Small intestine (tissue), 7 donors: ENCODE measurements at regions not wholly inside any gene's neighbourhood (a gene's known extent, or its start where the extent isn't known, plus 50 kb on each side); places are given as distances from the start of the nearest gene placed in this dataset.

Experiments used
- DNase-seq, 2 donors: peaks; one replicate each; pipeline versions ENCODE4 v3.0.0 to v3.0.0-alpha.2; 2013
- FAIRE-seq: peaks from 2 replicates; lab custom pipeline; 2012; peaks lifted over from hg19 to GRCh38; lab: Jason Lieb, UNC
- H3K27ac ChIP-seq, 3 donors: one replicate each; pipeline ENCODE4 v1.5.1; 2013; ENCODE audit warnings: low read length in 2 of 3, mild to moderate bottlenecking in 2 of 3, control low read depth in 1 of 3, inconsistent platforms in 1 of 3, low read depth in 1 of 3, moderate library complexity in 1 of 3
- H3K27me3 ChIP-seq, 3 donors: one replicate each; pipeline ENCODE4 v1.6.1; 2013; ENCODE audit warnings: low read length in 3 of 3, inconsistent platforms in 1 of 3; ENCODE audit not compliant: control insufficient read depth in 3 of 3, insufficient read depth in 3 of 3
- H3K36me3 ChIP-seq, 3 donors: one replicate each; pipeline ENCODE4 v1.6.1; 2013; ENCODE audit warnings: low read length in 3 of 3, inconsistent platforms in 1 of 3, low read depth in 1 of 3, mild to moderate bottlenecking in 1 of 3, moderate library complexity in 1 of 3; ENCODE audit not compliant: control insufficient read depth in 3 of 3, insufficient read depth in 2 of 3
- H3K4me1 ChIP-seq, 3 donors: one replicate each; pipeline ENCODE4 v1.6.1; 2013; ENCODE audit warnings: low read length in 2 of 3, inconsistent platforms in 1 of 3, low read depth in 1 of 3, mild to moderate bottlenecking in 1 of 3, moderate library complexity in 1 of 3; ENCODE audit not compliant: control insufficient read depth in 3 of 3, insufficient read depth in 2 of 3
- H3K4me3 ChIP-seq, 3 donors: one replicate each; pipeline ENCODE4 v1.5.1; 2013; ENCODE audit warnings: low read length in 3 of 3, control low read depth in 1 of 3, inconsistent platforms in 1 of 3, low read depth in 1 of 3, mild to moderate bottlenecking in 1 of 3, moderate library complexity in 1 of 3
- H3K9me3 ChIP-seq, 2 donors: one replicate each; pipeline ENCODE4 v1.6.1; 2013; ENCODE audit warnings: low read depth in 1 of 2, low read length in 1 of 2; ENCODE audit not compliant: control insufficient read depth in 2 of 2, insufficient read depth in 1 of 2
- WGBS, 3 donors: extraction: QIAGEN DNeasy Blood & Tissue Kit; methylation state at CpG; one replicate each; pipeline ENCODE4 v1.1.7; 2013; 5-methylcytosine and 5-hydroxymethylcytosine counted together
- donor health status: healthy with polysubstance abuse.
- donor health status: control.
- donor health status: control.
- donor health status: Bipolar disorder and iron deficiency.
- donor health status: healthy.

DNA sequence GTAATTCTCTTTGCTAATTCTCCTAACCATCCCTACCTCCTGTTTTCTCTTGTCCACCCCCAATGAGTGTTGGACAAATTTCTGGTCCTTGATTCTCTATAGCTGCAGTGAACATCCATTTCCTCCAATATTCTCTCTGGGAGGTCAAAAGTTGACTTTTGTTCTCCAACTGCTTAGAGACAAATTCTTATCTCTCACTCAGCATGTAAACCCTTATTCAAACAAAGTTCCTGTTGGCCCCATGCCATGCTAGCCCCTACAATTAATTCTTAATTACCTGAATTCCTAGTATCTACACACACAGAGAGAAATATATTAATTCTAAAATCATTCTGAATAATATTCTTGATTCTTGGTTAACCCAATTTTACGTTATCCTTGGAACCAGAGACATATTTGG is 472.9 kb upstream of the ACTBL2 start:
- peaks cover 0 to 2% (median 0%) of the 10 kb centered on the region in 3 donors for H3K27me3 ChIP-seq
- no peaks in the 10 kb centered on the region for H3K4me1 ChIP-seq
- DNase-seq (no peak), FAIRE-seq (no peak)
- WGBS, 3 donors: 3 to 44% (median 4%) methylated on average over 1 of the region's 1 CpG
- no peaks in the 10 kb centered on the region for H3K36me3 ChIP-seq
- no peak overlapping the region for H3K27ac ChIP-seq
- no peak overlapping the region for H3K4me3 ChIP-seq
- no peaks in the 10 kb centered on the region for H3K9me3 ChIP-seq

DNA sequence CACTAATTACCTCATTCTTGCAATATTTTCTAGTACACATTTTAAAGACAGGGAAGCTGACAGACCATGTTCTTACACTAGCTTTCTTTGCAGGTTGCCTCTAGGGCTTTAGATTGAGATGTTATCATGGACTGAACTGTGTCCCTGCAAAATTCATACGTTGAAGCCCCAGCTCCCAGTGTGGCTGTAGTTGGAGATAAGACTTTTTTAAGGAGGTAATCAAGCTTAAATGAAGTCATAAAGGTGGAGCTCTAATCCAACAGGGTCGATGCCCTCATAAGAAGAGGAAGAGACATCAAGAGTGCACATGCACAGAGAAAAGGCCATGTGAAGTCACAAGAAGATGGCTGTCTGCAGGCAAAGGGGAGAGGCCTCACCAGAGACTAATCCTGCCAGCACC is 471.2 kb upstream of the ACTBL2 start:
- no peaks in the 10 kb centered on the region for H3K36me3 ChIP-seq
- WGBS, 3 donors: 17 to 33% (median 20%) methylated on average over 2 of the region's 2 CpGs
- no peak overlapping the region for H3K27ac ChIP-seq
- DNase-seq (no peak), FAIRE-seq (no peak)
- peaks cover 0 to 2% (median 0%) of the 10 kb centered on the region in 3 donors for H3K27me3 ChIP-seq
- no peak overlapping the region for H3K4me3 ChIP-seq
- no peaks in the 10 kb centered on the region for H3K4me1 ChIP-seq
- no peaks in the 10 kb centered on the region for H3K9me3 ChIP-seq

DNA sequence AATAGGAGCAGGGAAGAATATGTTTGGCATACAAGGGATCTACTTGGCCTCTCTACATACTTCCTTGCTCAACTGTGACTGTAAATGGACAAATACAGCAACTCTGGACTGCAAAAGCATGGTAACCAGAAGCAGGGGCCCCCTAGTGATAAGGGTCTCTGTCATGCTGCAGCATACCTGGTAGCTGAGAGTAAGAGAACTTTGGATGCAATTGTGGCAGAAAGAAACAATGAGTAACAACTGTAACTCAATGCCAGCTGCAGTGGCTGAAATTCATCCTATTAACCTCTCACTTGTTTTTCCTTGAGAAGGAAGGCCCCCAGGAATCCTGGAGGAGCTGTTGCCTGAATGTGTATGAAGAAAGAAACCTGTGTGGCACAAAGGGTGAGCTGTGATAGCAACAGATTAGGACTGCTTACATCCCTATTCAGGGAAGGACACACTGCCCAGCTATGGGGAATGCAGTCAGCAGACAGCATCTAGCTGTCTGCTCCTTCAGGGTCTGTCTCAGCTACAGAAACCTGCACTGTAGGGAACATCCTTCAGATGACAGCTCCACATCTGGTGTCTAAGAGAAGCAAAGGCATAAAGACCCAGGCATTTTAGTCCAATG is 468.1 kb upstream of the ACTBL2 start:
- DNase-seq (no peak), FAIRE-seq (no peak)
- no peaks in the 10 kb centered on the region for H3K27me3 ChIP-seq
- no peak overlapping the region for H3K4me3 ChIP-seq
- no peaks in the 10 kb centered on the region for H3K9me3 ChIP-seq
- H3K4me1 ChIP-seq: no peaks in the 10 kb centered on the region
- no peaks in the 10 kb centered on the region for H3K36me3 ChIP-seq
- no peak overlapping the region for H3K27ac ChIP-seq

GRCh38 chr5:57948091-57948490 is 465.5 kb upstream of the ACTBL2 start:
- FAIRE-seq: no peak
- no peaks in the 10 kb centered on the region for H3K27me3 ChIP-seq
- 45 to 82% (median 54%) methylated on average over 1 of the region's 1 CpG for WGBS, 3 donors
- DNase-seq: no peak
- no peaks in the 10 kb centered on the region for H3K4me1 ChIP-seq
- no peak overlapping the region for H3K4me3 ChIP-seq
- no peaks in the 10 kb centered on the region for H3K9me3 ChIP-seq
- no peak overlapping the region for H3K27ac ChIP-seq
- H3K36me3 ChIP-seq: no peaks in the 10 kb centered on the region

DNA sequence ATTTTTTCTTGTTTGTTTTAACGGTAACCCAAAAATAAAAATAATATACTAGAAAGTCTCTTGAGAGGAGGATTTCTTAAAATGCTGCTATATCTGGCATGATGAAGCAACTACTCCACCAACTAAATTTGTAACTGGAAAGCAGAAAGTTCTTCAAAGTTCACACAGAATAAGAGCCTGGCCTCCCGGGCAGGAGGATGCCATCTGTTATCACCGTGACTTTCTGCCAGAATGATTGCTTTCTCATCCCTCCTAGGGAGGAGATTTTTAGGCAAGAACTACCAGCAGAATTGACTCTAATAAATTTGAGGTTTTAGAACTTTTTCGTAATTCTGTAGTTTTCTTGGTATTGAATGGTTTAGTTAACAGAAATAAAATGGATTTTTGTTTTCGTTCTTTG is 464.6 kb upstream of the ACTBL2 start:
- DNase-seq (no peak), FAIRE-seq (no peak)
- H3K4me3 ChIP-seq: no peak overlapping the region
- WGBS, 3 donors: 76 to 81% (median 77%) methylated on average over 5 of the region's 5 CpGs
- H3K27ac ChIP-seq: no peak overlapping the region
- H3K36me3 ChIP-seq: no peaks in the 10 kb centered on the region
- no peaks in the 10 kb centered on the region for H3K4me1 ChIP-seq
- H3K9me3 ChIP-seq: no peaks in the 10 kb centered on the region
- H3K27me3 ChIP-seq: no peaks in the 10 kb centered on the region

- no peak overlapping the region for H3K27ac ChIP-seq
- H3K9me3 ChIP-seq: no peaks in the 10 kb centered on the region
- DNase-seq (no peak), FAIRE-seq (no peak)
- H3K27me3 ChIP-seq: no peaks in the 10 kb centered on the region
- H3K4me1 ChIP-seq: no peaks in the 10 kb centered on the region
- WGBS, 3 donors: 85 to 93% (median 89%) methylated on average over 3 of the region's 3 CpGs
- no peaks in the 10 kb centered on the region for H3K36me3 ChIP-seq
- H3K4me3 ChIP-seq: no peak overlapping the region
These were observed 458.3 kb upstream of the ACTBL2 start for GRCh38 chr5:57940879-57941278.

DNA sequence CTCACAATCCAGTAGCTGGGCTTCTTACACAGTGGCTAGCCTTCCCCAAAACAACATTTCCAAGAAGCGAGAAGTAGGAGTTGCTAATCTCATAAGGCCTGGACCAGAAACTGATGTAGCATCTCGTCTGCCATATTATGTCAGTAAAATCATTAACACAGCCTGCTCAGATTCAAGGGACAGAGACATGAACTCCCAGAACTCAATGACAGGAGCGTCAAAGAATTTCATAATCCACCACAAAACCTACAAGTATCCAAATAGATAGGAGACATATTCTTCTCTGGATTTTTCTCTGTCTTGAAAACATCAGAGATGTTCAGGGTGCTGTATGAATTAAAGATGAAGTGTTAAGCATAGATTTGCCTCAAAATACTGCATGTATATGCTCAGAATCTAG is 457.6 kb upstream of the ACTBL2 start:
- no peak overlapping the region for H3K27ac ChIP-seq
- H3K27me3 ChIP-seq: no peaks in the 10 kb centered on the region
- DNase-seq (no peak), FAIRE-seq (no peak)
- H3K4me1 ChIP-seq: no peaks in the 10 kb centered on the region
- H3K4me3 ChIP-seq: no peak overlapping the region
- 78 to 87% (median 86%) methylated on average over 3 of the region's 3 CpGs for WGBS, 3 donors
- H3K9me3 ChIP-seq: no peaks in the 10 kb centered on the region
- no peaks in the 10 kb centered on the region for H3K36me3 ChIP-seq

GRCh38 chr5:57939771-57940170 is 457.2 kb upstream of the ACTBL2 start:
- H3K4me3 ChIP-seq: no peak overlapping the region
- DNase-seq (no peak), FAIRE-seq (no peak)
- H3K9me3 ChIP-seq: no peaks in the 10 kb centered on the region
- 33 to 43% (median 33%) methylated on average over 3 of the region's 3 CpGs for WGBS, 3 donors
- no peaks in the 10 kb centered on the region for H3K27me3 ChIP-seq
- no peak overlapping the region for H3K27ac ChIP-seq
- no peaks in the 10 kb centered on the region for H3K36me3 ChIP-seq
- no peaks in the 10 kb centered on the region for H3K4me1 ChIP-seq

DNA sequence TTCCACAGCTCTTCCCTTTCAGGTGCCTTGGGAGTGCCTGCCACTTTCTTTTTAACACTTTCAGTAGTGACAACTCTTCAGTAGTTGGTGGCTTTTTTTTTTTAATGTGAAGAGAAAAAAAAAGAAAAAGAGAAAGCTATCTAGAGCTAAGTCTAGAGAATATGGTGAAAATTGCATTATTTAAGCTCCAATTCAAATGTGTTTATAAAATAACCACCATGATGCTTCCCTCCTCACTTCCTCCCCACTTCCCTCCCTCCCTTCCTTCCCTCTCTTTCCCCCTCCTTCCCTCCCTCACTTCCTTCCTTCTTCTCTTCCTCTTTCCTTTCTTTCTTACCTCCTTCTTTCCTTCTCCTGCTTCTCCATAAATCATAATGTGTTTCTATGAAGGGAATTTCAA is 456.7 kb upstream of the ACTBL2 start:
- DNase-seq (no peak), FAIRE-seq (no peak)
- no peak overlapping the region for H3K27ac ChIP-seq
- H3K4me1 ChIP-seq: no peaks in the 10 kb centered on the region
- no peaks in the 10 kb centered on the region for H3K36me3 ChIP-seq
- H3K9me3 ChIP-seq: no peaks in the 10 kb centered on the region
- no peak overlapping the region for H3K4me3 ChIP-seq
- H3K27me3 ChIP-seq: no peaks in the 10 kb centered on the region
